NCI-H2196 (cell line): ENCODE measurements at regions not wholly inside any gene's neighbourhood (a gene's known extent, or its start where the extent isn't known, plus 50 kb on each side); places are given as distances from the start of the nearest gene placed in this dataset.

ENCODE experiments used
- DNase-seq: peaks from one replicate; lab custom pipeline; 2025; ENCODE audit not compliant: unreplicated experiment; lab: John Stamatoyannopoulos, UW

DNA sequence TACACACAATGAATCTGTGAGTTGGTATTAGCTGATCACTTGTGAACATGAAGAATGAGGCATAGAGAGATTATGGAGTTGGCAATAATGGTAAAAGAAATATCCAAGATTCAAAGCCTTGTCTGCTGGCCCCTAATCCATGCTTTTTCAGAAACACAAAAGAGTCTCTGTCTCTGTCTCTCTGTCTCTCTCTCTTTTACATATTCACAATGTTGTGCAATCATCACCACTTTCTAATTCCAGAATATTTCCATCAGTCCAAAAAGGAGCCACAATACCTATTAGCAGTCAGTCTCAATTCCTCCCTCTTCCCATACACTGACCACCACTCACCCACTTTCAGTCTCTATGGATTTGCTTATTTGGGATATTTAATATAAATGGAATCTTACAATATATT, 370.1 kb upstream of the CDH8 start:
- DNase-seq: no peak

DNA sequence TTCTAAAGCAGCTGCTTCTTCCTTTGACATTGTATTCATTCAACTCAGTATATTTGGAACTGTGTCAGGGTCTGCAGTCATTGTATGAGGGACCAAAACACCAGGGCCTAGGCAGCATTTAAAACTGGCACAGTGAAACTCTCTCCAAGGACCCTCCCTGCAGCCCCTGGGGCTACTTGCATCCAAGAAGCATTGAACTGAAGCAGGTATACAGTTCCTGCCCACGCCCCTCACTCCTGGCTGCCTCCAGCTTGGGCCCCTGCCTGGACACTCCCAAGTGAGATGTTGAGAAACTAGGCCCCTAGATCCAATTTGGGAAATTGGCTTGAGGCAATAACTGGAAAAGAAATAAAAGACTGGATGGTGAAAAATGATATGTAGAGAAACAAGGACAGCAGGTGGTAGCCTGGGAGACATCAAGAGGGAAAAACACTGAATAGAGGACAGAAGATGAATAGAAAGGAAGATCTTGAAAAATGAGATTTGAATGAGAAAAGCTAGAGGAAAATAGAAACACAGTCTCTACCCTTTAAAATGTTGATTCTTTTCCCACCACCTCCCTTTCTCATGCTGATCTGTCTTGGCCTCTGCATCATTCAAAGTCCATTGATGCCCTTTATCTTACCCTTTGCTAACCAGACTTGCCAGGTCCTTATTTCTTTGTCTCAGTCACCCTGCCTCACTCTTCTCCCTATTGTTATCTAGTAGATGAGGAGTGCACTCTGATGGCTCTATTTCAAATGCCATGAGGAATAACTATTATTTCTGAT, 368.8 kb upstream of the CDH8 start:
- DNase-seq: no peak

DNA sequence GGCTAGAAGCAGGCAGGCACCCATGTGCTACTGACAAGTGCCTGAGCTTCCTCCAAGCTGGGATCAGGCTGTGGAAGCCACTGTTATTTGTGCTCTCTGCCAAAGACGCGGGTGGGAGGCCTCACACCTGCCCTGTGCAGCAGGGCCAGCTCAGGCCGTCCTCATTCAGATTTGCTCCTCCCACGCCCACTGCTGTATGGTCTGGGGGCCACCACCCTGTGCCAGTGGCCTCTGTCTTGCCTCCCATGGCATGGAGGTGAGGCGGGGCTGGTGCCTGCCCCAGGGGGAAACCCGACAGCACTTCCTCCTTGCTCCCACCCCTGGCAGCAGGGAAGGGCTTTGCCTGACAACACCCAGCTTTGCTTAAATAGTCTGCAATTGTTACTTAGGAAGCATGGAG, 356.5 kb upstream of the CDH8 start:
- DNase-seq: no peak

DNA sequence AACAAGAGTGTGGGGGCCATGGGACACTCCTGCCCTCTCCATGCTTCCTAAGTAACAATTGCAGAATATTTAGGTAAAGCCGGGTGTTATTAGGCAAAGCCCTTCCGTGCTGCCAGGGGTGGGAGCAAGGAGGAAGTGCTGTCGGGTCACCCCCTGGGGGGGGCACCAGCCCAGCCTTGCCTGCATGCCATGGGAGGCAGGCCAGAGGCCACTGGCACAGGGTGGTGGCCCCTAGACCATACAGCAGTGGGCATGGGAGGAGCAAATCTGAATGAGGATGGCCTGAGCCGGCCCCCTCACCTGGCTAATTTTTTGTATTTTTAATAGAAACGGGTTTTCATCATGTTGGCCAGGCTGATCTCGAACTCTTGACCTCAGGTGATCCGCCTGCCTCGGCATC, 355.7 kb upstream of the CDH8 start:
- no peak for DNase-seq

DNA sequence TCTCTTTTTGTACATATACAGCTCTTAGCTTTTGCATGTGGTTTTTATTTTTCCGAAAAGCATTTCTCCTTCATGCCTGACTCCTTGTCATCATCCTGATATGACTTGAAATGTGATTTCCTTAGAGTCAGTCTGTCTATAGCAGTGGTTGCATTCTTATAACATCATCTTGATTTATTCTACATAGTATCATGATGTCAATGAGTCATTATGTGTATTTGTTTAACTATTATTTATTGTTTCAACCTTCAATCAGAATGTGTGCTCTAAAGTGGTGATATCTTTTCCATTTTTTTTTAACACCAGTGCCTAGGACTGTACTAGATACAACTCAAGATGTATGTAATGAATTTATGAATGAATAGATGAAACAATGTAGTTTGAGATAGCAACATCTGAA, 354.9 kb upstream of the CDH8 start:
- no peak for DNase-seq

DNA sequence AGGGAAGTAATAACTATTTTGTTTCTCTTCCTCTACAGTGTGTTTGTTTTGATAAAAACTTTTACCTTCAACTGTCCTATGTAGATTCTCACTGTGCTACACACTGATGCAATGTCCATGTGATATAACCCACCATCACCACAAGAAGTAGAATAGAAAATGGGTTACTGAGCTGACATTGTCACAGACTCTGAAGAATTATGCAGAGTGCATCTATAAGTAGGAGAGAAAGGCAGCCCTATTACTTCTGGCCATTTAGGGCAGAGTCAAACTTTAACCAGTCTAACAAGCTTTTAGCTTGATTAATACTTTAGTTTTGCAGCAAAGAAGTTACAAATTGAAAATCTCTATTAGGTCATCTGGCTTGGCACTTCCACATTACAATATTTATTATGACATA, 354.0 kb upstream of the CDH8 start:
- no peak for DNase-seq

DNA sequence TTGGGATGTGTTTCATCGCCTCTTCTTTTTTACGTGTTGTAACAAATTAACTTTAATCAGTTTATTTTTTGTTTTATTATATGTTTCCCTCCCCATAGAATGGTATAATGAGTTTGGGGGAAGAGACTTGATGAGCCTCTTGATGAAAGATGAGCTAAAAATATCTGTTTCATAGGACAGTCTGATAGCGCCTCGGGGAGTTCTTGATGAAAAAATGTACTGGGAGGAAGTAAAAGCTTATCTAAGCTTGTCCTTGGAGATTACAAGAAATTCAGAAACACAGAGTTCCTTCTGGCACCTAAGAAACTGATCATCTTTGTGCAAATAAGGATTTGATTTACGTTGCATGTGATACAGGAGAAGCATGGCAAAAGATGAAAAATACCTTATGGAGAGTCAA, 350.2 kb upstream of the CDH8 start:
- no peak for DNase-seq

DNA sequence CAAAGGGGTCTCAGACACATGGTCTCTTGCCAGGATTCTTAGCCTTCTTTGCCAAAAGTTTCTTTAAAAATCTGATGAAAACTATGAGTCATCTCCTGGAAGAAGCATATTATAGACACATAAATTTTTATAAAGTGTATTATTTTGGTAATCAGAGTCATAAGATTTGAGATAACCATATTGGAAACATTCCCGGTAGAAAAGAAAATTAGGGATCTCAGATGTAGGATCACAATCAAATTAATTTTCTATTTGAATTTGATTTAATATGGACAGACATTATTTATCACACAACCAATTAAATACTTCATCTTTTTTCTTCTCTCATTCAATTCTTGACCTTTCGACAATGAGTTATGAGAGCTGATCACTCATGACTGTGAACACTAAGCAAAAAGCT, 347.7 kb upstream of the CDH8 start:
- DNase-seq: no peak

DNA sequence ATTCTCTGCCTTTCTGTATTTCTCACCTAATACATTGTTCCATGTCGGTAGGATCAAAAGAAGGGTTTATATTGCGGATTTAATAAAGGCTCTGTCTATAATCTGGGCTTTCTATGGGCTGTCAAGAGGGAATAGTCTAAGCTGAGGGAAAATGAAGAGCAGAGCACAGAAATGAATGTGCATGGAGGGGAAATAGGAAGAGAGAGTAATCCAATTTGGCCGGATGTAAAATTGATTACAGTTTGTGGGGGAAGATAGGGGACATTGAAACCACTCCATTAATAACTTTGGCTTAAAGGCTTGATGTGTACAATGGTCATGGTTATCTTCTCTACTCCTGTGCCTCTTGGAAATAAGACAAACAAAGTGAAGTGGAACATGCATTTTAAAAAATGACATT, 334.2 kb upstream of the CDH8 start:
- no peak for DNase-seq

DNA sequence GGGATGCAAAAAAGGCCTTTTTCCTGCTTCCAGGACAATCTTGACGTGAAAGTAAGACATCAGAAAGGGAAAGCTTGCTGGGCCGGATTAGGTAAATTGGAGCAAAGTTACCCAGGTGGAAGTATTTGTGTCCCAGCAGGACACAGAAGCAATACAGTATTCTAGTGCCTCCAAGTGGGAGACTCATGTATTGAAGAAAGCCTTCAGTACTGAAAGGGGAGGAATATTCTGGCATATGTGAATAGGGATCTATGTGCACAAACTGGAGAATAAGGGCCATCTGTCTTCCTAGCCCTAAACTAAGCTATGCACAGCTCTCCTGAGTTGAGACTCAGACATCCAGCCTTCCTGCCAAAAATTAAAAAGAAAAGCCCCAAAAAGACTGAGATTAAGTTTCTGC, 327.3 kb upstream of the CDH8 start:
- no peak for DNase-seq

DNA sequence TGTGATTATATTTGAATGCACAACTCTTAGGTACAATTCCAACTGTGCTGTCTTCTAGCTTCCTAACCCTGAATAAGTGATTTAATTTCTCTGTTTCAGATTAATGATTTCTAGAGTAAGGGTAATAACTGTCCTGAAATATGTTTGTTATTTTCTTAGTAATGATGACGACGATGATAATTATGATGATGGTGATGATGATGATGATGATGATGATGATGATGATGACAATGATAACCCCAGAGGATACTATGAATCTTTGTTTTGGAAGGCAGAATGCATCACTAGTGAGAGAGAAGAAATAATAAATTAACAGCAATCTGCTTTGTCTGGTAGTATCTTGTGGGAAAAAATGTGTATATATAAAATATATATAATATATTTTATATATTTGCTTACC, 317.1 kb upstream of the CDH8 start:
- no peak for DNase-seq

DNA sequence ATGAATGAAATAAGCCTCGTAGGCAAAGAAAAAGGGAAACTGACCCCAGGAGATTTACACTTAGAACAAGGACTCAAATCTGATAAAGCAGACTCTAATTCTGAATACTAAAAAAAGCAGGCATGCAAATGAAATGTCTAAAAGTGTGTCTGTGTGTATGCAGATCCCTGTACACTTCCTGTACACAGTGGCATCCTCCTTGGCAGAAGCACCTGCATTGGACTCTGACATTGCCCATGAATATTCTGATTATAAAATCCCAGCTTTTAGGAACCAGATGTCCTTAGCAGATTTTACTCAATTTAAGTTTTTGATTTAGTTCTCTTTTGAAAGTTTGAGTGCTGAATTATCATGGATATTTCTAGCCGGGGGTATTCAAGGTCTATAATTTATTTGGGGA, 306.0 kb upstream of the CDH8 start:
- DNase-seq: no peak

DNA sequence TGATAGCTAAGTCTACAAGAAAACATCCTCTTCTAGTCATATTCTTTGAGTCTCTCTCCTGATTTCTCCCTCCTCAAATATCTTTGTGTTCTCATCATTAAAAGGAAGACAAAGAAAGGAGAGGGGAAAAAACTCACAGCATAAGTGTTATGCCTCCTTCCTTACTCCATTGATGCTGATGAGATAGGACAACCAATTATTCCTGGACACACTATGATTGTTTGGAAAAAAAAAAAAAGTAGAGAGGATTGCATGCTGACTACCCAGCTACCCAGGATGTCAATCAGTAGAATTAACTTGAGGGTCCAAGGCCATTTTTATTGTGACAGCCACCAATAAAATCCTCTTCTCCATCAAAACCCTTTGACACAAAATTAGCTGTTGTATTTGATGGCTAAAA, 299.1 kb upstream of the CDH8 start:
- DNase-seq: no peak

DNA sequence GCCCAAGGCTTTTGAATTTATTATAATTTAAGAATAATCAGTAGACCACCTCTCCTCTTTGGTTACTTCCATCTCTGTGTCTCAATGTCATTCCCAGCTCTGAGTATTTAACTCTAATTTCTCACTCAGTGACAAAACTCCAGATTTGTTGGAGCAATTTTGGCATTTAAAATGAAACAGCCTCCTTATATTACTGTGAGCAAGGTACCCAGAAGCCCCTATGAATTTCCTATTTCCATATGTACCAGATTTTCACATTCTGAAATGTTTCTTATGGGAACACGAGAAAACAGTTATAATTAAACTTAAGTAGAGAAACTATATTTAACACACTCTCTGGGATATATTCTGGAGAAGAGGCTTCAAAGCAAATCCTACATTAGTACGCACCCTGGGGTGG, 285.4 kb upstream of the CDH8 start:
- no peak for DNase-seq

DNA sequence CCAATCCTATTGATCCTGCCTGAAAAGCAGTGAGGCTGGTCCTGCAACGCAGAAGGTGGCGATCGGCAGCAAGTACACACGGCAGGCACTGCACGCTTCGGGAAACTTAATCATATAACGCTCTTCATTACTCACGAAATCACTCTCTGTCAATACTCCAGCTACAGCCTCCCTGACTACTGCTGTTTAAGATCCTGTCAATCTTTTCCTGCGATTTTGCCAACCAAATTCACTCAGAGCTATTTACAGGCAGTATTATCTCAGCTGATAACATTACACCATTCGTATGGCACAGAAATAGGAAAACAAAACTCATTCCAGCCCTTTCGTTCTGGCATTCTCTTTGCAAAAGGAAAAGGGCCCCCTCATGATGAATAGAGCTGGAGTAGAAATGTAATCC, 262.4 kb upstream of the CDH8 start:
- no peak for DNase-seq

DNA sequence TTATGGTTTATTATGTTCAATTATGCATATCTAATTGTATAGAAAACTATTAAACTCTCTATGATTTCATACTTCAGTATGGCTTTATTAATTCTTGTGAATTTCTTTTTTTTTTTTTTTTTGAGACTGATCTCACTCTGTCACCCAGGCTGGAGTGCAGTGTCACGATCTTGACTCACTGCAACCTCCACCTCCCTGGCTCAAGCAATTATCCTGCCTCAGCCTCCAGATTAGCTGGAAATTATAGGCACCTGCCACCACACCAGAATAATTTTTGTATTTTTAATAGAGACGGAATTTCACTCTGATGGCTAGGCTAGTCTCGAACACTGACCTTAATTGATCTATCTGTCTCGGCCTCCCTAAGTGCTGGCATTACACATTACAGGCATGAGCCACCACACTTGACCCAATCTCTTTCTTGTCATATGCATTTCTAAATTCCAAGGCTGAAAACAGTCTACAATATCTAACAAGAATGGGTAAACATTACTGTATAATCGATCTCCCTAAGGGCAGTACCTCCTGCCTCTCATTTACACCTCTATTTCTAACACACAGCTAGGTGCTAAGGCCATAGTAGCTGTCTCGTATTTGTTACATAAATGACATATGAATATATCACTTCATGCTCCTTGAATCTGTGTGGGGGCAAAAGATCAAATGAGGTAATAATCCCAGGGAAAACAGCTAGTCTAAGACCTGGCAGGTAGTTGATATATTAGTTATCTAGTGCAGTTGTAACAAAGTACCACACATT, 258.2 kb upstream of the CDH8 start:
- DNase-seq: no peak

DNA sequence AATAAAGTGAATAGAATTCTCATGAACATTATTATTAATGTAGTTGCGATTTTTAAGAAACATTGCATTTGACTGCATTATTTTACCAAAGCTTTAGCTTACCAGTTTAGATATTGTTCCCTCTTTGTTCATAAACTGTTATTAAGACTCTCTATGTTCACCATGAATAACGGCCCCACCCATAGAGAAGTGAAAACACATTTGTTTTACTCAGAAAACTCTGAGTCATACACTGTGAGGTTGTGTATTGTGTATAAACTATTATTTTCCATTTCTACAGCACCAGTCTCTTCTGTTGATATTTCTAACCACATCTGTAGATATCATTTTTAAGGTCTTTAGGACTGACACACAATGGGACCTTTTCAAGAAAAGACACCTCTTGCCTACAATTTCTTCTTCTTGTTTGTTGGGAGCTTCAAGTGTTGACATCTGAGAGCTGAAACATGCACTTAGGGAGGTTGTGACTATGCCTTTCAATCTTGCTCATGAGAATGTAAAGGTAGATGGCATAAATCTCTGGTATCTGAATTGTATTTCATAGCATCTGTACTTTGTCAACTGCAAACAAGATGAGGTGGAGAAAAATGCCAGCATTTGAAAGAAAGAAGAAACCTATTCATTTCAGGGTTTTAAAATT, 252.9 kb upstream of the CDH8 start:
- DNase-seq: no peak

DNA sequence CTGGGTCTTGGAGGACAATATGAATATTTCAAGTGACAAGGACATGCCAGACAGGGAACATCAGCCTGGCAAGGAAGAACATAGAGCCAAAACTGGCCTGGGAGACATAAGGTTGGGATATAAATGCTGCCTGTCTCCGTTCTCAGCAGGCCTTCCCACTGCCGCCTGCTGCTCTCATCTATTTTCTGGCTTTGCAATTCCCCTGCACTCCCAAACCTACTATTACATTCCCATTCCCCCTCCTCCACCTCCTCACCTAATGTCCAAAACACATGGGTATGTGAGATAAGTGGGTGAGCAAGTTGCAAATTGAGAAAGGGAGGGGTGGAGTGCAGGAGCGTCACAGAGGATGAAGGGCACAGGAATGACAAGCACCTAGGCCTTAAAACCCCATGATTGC, 244.3 kb upstream of the CDH8 start:
- DNase-seq: no peak

DNA sequence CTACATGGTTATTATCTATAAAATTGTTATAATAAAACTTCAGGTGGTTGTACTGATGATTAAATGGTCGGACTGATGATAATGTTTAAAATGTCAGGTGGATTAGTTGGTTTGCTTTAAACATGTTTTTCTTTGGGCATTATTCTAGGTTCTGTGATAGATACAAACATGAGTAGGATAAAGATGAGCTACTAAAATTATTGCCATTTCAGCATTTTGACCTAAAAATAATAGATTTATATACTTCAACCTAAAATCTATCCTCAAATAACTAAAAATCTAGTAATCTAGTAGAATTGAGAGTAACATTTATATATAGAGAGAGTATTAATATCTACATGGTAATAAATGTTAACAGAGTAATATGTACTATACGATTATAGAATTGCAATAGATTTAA, 241.7 kb upstream of the CDH8 start:
- DNase-seq: no peak

DNA sequence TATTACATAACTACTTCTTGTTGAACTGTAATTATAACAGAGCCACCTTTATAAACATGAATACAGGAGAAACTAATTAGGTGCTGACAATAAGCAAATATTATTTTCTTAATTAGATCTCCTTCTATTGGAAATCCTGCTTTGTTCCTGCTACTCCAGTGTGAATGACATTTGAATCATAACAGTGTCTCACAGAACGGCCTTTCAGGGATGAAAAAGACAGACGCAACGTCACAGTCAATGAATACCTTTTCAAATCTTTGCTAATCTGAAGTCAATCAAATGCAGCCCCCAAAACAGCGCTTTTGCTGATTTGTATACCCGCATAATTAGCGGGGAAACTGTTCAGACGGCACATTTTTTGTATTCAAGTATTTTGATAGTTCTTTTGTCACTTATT, 240.4 kb upstream of the CDH8 start:
- no peak for DNase-seq

DNA sequence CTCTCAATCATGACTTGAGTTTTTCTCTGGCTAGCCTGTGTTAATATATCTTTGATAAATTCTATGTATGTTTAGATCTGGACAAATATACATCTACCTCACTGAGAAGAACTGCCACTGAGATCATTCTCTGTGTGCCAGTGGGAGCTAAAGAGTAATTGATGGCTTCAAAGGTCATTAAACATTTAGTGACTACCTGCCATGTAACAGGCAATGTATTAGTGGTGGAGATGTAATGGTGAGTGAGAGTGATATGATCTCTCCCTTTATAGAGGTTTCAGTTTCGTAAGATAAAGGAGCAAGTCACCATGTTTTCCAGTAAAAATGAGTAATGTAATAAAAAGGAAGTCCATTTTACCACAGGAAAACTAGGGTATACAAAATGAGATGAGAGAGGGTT, 235.8 kb upstream of the CDH8 start:
- no peak for DNase-seq

DNA sequence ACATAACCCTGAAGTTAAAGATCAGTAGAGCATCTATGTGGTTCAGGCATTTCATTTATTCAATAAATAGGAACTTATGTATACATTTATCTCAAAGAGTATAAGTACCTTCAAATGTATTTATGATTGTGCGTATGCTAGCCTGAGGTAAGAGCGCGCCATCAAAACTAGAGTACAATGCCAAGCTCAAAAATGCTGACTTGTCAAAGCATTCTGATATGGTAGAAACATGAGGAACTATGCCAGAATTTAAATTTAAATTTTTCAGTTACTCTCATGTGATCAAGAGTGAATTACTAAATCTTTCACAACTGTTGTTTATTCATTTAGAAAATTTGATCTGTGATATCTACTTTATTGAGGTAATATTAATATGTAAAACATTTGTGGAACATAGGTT, 225.5 kb upstream of the CDH8 start:
- DNase-seq: no peak
